Neural cell (in vitro differentiated cells): ENCODE measurements at regions not wholly inside any gene's neighbourhood (a gene's known extent, or its start where the extent isn't known, plus 50 kb on each side); places are given as distances from the start of the nearest gene placed in this dataset.

Source experiments
- H2AFZ ChIP-seq: fragments of 200-600, 300-800 bp; sonication (generic), shearing (Covaris generic); 2 replicates; pipeline ENCODE4 v1.6.0; 2014; ENCODE audit warnings: low read depth, mild to moderate bottlenecking, antibody characterized with exemption, low read length, moderate library complexity
- H3F3A ChIP-seq: fragments of 200-600 bp; shearing (Covaris generic); 2 replicates; pipeline ENCODE4 v1.6.1; 2016; ENCODE audit warnings: mild to moderate bottlenecking, moderate library complexity, mixed read lengths, antibody characterized with exemption, low read length; ENCODE audit not compliant: insufficient read depth, poor library complexity, severe bottlenecking
- H3K27ac ChIP-seq: fragments of 200-600, 300-800 bp; sonication (generic), shearing (Covaris generic); 2 replicates; pipeline ENCODE4 v1.5.1; 2014; ENCODE audit warnings: mild to moderate bottlenecking, low read length, moderate library complexity
- H3K27me3 ChIP-seq: fragments of 300-800, 200-600 bp; sonication (generic), shearing (Covaris generic); 2 replicates; pipeline ENCODE4 v1.6.0; 2014; ENCODE audit warnings: mild to moderate bottlenecking, low read depth, low read length, moderate library complexity; ENCODE audit not compliant: insufficient read depth
- H3K36me3 ChIP-seq: fragments of 300-800, 200-600 bp; sonication (generic), shearing (Covaris generic); 2 replicates; pipeline ENCODE4 v1.5.1; 2014; ENCODE audit warnings: mild to moderate bottlenecking, antibody characterized with exemption, low read length, moderate library complexity; ENCODE audit not compliant: insufficient read depth
- H3K4me2 ChIP-seq: fragments of 300-800, 200-600 bp; sonication (generic), shearing (Covaris generic); 2 replicates; pipeline ENCODE4 v1.6.0; 2014; ENCODE audit warnings: mild to moderate bottlenecking, low read length
- H3K4me3 ChIP-seq: fragments of 300-800, 200-600 bp; sonication (generic), shearing (Covaris generic); 2 replicates; pipeline ENCODE4 v1.5.1; 2014; ENCODE audit warnings: mild to moderate bottlenecking, low read length, moderate library complexity
- H3K79me2 ChIP-seq: fragments of 200-600 bp; shearing (Covaris generic); replicated peaks from 2 replicates; pipeline ENCODE4 v1.6.0; 2014; ENCODE audit warnings: mild to moderate bottlenecking, low read length, moderate library complexity; ENCODE audit not compliant: insufficient read depth
- H3K9ac ChIP-seq: fragments of 300-800, 200-600 bp; sonication (generic), shearing (Covaris generic); 2 replicates; pipeline ENCODE4 v1.6.1; 2016; ENCODE audit warnings: mild to moderate bottlenecking, low read length, mixed read lengths
- H3K9me2 ChIP-seq: fragments of 200-600 bp; shearing (Covaris generic); 2 replicates; pipeline ENCODE4 v1.6.1; 2016; ENCODE audit warnings: mild to moderate bottlenecking, low read length, mixed read lengths; ENCODE audit not compliant: insufficient read depth
- H3K9me3 ChIP-seq: fragments of 200-600, 300-800 bp; sonication (generic), shearing (Covaris generic); 2 replicates; pipeline ENCODE4 v1.6.1; 2016; ENCODE audit warnings: mild to moderate bottlenecking, mixed run types, low read length, moderate library complexity, mixed read lengths
- H4K20me1 ChIP-seq: fragments of 200-600 bp; shearing (Covaris generic); 2 replicates; pipeline ENCODE4 v1.6.1; 2016; ENCODE audit warnings: mild to moderate bottlenecking, mixed run types; ENCODE audit not compliant: insufficient read depth
- EP300 ChIP-seq: fragments of 450-650 bp; conservative IDR thresholded peaks from 2 replicates; pipeline ENCODE4 v1.6.1; 2014; ENCODE audit warnings: antibody characterized with exemption, mild to moderate bottlenecking, moderate library complexity; ENCODE audit not compliant: poor library complexity, severe bottlenecking
- EZH2 ChIP-seq: fragments of 200-600, 300-800 bp; shearing (Covaris generic), sonication (generic); IDR thresholded peaks from 2 replicates; pipeline ENCODE4 v1.6.1; 2014; ENCODE audit warnings: antibody characterized with exemption, low read length, borderline replicate concordance, mild to moderate bottlenecking; ENCODE audit not compliant: insufficient read depth, poor library complexity, severe bottlenecking
- MXI1 ChIP-seq: fragments of 450-650 bp; conservative IDR thresholded peaks from 2 replicates; pipeline ENCODE4 v1.6.1; 2014; ENCODE audit warnings: antibody characterized with exemption, mild to moderate bottlenecking; ENCODE audit not compliant: poor library complexity, severe bottlenecking
- POLR2AphosphoS5 ChIP-seq: IDR thresholded peaks from 2 replicates; pipeline ENCODE4 v1.6.1; 2012
- RAD21 ChIP-seq: fragments of 450-650 bp; conservative IDR thresholded peaks from 2 replicates; pipeline ENCODE4 v1.6.1; 2014; ENCODE audit warnings: antibody characterized with exemption, mild to moderate bottlenecking, moderate library complexity
- SMC3 ChIP-seq: fragments of 450-650 bp; conservative IDR thresholded peaks from 2 replicates; pipeline ENCODE4 v1.6.1; 2014; ENCODE audit warnings: antibody characterized with exemption, mild to moderate bottlenecking, moderate library complexity; ENCODE audit not compliant: poor library complexity
- TAF1 ChIP-seq: IDR thresholded peaks from 2 replicates; pipeline ENCODE4 v1.6.1; 2012; ENCODE audit warnings: low read depth
- TF ChIP-seq, protein P1 (sequence below): IDR thresholded peaks from 2 replicates; pipeline ENCODE4 v1.6.1; 2012; ENCODE audit warnings: borderline replicate concordance
- TF ChIP-seq, protein P2 (sequence below): fragments of 450-650 bp; IDR thresholded peaks from 2 replicates; pipeline ENCODE4 v1.5.1; 2014; ENCODE audit warnings: antibody characterized with exemption, mild to moderate bottlenecking, moderate library complexity; ENCODE audit not compliant: poor library complexity, severe bottlenecking

DNA sequence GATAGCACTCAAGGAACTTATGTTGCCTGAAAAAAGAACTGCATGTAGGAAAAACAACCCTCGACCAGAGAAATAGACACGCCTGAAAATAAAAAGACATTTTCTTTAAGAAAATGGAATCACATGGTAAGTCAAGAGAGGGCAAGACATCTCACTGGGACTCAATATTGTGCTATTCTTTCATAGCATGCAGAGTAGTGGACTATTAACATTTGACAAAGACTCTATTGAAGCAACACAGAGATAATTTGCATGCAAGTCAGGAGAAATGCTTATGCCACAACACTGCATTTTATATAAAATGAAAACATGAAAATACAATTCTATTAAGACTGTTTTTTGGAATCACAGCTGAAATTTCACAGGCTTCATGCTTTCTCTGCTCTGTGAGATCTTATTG, 77.9 kb upstream of the RHOBTB1 start:
- no peak overlapping the region for H3K27ac ChIP-seq
- H3F3A ChIP-seq: no peaks in the 10 kb centered on the region

DNA sequence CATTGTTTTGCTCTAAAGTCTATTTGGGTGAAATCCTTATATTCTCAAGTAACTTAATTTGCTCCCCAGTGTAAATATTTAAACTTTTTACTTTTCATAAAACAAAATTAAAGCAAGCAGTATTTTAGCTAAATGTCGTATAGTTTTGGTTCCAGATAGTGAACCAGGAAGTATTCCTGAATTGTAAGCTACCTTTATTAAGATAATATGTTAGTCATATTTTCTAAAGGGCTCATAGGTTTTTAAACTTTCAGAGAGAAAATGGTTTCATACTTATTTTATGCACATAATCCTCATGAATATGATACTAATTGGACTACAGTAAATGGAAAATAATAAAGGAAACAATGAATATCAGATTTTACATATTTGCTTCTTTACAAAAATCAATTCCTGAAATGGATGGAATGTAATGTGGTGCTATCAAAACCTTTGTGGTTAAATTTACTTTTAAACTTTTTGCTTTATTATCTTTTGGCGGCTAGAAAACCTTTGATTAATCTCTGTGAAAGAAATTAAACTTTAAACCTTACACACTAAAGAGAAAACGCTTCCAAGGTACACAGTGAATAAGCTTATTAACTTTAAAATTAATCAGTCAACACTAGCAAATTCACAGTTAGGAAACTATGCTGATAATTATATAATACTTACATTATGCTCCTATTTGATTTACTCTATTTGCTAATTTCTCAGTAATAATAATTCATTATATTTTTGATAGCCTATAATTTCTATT, 76.6 kb upstream of the RHOBTB1 start:
- H3K9ac ChIP-seq: no peak overlapping the region
- no peaks in the 10 kb centered on the region for H3K27me3 ChIP-seq
- H3K36me3 ChIP-seq: no peaks in the 10 kb centered on the region
- no peaks in the 10 kb centered on the region for H3F3A ChIP-seq
- no peak overlapping the region for H2AFZ ChIP-seq
- TF ChIP-seq TAF1 (no peak), RAD21 (no peak), EP300 (no peak), MXI1 (no peak), POLR2AphosphoS5 (no peak), EZH2 (no peak), SMC3 (no peak)
- TF ChIP-seq, protein P1, sequence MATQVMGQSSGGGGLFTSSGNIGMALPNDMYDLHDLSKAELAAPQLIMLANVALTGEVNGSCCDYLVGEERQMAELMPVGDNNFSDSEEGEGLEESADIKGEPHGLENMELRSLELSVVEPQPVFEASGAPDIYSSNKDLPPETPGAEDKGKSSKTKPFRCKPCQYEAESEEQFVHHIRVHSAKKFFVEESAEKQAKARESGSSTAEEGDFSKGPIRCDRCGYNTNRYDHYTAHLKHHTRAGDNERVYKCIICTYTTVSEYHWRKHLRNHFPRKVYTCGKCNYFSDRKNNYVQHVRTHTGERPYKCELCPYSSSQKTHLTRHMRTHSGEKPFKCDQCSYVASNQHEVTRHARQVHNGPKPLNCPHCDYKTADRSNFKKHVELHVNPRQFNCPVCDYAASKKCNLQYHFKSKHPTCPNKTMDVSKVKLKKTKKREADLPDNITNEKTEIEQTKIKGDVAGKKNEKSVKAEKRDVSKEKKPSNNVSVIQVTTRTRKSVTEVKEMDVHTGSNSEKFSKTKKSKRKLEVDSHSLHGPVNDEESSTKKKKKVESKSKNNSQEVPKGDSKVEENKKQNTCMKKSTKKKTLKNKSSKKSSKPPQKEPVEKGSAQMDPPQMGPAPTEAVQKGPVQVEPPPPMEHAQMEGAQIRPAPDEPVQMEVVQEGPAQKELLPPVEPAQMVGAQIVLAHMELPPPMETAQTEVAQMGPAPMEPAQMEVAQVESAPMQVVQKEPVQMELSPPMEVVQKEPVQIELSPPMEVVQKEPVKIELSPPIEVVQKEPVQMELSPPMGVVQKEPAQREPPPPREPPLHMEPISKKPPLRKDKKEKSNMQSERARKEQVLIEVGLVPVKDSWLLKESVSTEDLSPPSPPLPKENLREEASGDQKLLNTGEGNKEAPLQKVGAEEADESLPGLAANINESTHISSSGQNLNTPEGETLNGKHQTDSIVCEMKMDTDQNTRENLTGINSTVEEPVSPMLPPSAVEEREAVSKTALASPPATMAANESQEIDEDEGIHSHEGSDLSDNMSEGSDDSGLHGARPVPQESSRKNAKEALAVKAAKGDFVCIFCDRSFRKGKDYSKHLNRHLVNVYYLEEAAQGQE: no peak
- TF ChIP-seq, protein P2, sequence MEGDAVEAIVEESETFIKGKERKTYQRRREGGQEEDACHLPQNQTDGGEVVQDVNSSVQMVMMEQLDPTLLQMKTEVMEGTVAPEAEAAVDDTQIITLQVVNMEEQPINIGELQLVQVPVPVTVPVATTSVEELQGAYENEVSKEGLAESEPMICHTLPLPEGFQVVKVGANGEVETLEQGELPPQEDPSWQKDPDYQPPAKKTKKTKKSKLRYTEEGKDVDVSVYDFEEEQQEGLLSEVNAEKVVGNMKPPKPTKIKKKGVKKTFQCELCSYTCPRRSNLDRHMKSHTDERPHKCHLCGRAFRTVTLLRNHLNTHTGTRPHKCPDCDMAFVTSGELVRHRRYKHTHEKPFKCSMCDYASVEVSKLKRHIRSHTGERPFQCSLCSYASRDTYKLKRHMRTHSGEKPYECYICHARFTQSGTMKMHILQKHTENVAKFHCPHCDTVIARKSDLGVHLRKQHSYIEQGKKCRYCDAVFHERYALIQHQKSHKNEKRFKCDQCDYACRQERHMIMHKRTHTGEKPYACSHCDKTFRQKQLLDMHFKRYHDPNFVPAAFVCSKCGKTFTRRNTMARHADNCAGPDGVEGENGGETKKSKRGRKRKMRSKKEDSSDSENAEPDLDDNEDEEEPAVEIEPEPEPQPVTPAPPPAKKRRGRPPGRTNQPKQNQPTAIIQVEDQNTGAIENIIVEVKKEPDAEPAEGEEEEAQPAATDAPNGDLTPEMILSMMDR: no peak
- H3K4me3 ChIP-seq: no peak overlapping the region
- no peaks in the 10 kb centered on the region for H3K9me3 ChIP-seq
- H3K79me2 ChIP-seq: no peaks in the 10 kb centered on the region
- no peak overlapping the region for H3K27ac ChIP-seq
- no peaks in the 10 kb centered on the region for H4K20me1 ChIP-seq
- no peak overlapping the region for H3K4me2 ChIP-seq
- H3K9me2 ChIP-seq: no peaks in the 10 kb centered on the region

More for the DNA sequence above, 77.9 kb upstream of the RHOBTB1 start:
- Histone ChIP-seq H4K20me1 (no peaks in the 10 kb centered on the region), H3K9me3 (no peaks in the 10 kb centered on the region), H3K9ac (no peak overlapping the region), H3K4me3 (no peak overlapping the region), H3K79me2 (no peaks in the 10 kb centered on the region), H2AFZ (no peak overlapping the region), H3K36me3 (no peaks in the 10 kb centered on the region), H3K27me3 (no peaks in the 10 kb centered on the region), H3K4me2 (no peak overlapping the region), H3K9me2 (no peaks in the 10 kb centered on the region)
- TF ChIP-seq RAD21 (no peak), POLR2AphosphoS5 (no peak), MXI1 (no peak), SMC3 (no peak), EZH2 (no peak), TAF1 (no peak), EP300 (no peak)
- TF ChIP-seq, protein P2: no peak
- TF ChIP-seq, protein P1: no peak
